ENCODE measurements at regions not wholly inside any gene's neighbourhood (a gene's known extent, or its start where the extent isn't known, plus 50 kb on each side); places are given as distances from the start of the nearest gene placed in this dataset.
"Not testable (repeated sequence)": the region's sequence is repeated elsewhere in the genome, so short reads cannot be mapped to it uniquely, and the experiment has no call there.

DNA sequence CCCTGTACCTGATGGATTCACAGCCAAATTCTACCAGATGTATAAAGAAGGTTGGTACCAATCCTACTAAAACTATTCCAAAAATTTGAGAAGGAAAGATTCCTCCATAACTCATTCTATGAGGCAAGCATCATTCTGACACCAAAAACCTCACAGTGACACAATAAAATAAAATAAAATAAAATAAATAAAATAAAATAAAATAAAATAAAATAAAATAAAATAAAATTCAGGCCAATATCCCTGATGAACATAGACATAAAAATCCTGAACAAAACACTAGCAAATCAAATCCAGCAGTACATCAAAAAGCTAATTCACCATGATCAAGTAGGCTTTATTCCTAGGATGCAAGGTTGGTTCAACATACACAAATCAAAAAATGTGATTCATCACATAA, 108.1 kb downstream of the PROX1 start:
- CTCF ChIA-PET; DNase-seq (ENCODE audit: extremely low spot score); POLR2A ChIA-PET: not testable (repeated sequence)

DNA sequence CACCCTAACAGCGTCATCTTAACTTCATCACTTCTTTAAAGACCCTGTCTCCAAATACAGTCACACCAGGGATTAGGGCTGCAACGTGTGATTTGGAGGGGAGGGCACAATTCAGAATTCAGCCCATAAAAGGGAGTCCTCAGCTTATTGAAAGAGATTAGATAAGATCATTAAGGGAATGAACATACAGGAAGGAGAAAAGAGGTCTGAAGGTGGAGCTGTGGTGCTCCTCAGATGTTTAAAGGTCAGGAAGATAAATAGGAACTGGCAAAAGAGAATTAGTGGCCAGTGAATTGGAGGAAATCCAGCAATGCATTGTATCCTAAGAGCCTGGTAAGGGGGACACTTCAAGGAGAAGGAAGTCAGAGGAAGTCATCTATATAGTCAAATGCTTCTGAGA, 113.5 kb downstream of the PROX1 start:
- CTCF ChIA-PET, result no interaction called here

DNA sequence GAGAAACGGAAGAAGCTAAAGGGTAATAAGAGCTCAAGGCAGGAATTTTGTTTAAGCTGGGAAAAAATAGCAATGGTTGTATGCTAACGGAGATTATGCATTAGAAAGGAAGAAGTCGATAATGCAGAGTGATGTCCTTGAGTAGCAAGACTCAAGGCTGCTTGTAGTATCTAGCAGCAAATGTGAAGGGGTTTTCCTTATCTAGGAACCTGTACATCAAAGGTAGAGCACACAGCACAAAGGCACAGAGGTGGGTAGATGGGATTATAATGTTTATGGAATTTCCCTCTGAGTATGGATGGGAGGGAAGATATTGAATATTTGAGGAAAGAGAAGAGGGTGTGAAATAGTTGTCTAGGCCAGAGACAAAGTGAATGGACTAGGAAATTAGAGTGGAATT, 114.1 kb downstream of the PROX1 start:
- no peak for DNase-seq (ENCODE audit: extremely low spot score)
- TF ChIP-seq CTBP1 (IDR thresholded peaks at IDR 0.05; ENCODE audit: borderline replicate concordance), result no peak
- no peak for TF ChIP-seq LEF1 (IDR thresholded peaks at IDR 0.05; ENCODE audit: borderline replicate concordance)
- no peak for TF ChIP-seq NFRKB (IDR thresholded peaks at IDR 0.05)
- TF ChIP-seq SP1 (IDR thresholded peaks at IDR 0.05), result no peak
- no peak for TF ChIP-seq ZNF384 (IDR thresholded peaks at IDR 0.05)
- no peak for TF ChIP-seq ARNT (IDR thresholded peaks at IDR 0.05)
- TF ChIP-seq BHLHE40 (IDR thresholded peaks at IDR 0.05; ENCODE audit: borderline replicate concordance), result no peak
- no peak for TF ChIP-seq L3MBTL2 (conservative IDR thresholded peaks at IDR 0.05)
- no peak for TF ChIP-seq FOXM1 (IDR thresholded peaks at IDR 0.05; ENCODE audit: borderline replicate concordance)
- no peak for TF ChIP-seq FOXA1 (IDR thresholded peaks at IDR 0.05)
- no peak for TF ChIP-seq HDGF (IDR thresholded peaks at IDR 0.05; ENCODE audit: borderline replicate concordance)
- no peak for TF ChIP-seq FOXK2 (IDR thresholded peaks at IDR 0.05)
- TF ChIP-seq SUZ12 (IDR thresholded peaks at IDR 0.05), result no peak
- no peak for TF ChIP-seq PKNOX1 (IDR thresholded peaks at IDR 0.05)
- TF ChIP-seq ELF4 (IDR thresholded peaks at IDR 0.05), result no peak
- no peak for TF ChIP-seq TARDBP (IDR thresholded peaks at IDR 0.05)
- ChIA-PET POLR2A (no interaction called here), CTCF (no interaction called here)

More for the DNA sequence above, 113.5 kb downstream of the PROX1 start:
- DNase-seq (ENCODE audit: extremely low spot score), result no peak
- POLR2A ChIA-PET, result no interaction called here
- TF ChIP-seq FOXM1 (IDR thresholded peaks at IDR 0.05; ENCODE audit: borderline replicate concordance) (no peak), ARNT (IDR thresholded peaks at IDR 0.05) (no peak), ELF4 (IDR thresholded peaks at IDR 0.05) (no peak), BHLHE40 (IDR thresholded peaks at IDR 0.05; ENCODE audit: borderline replicate concordance) (no peak), ZNF384 (IDR thresholded peaks at IDR 0.05) (no peak), NFRKB (IDR thresholded peaks at IDR 0.05) (no peak), TARDBP (IDR thresholded peaks at IDR 0.05) (no peak), PKNOX1 (IDR thresholded peaks at IDR 0.05) (no peak), LEF1 (IDR thresholded peaks at IDR 0.05; ENCODE audit: borderline replicate concordance) (no peak), SUZ12 (IDR thresholded peaks at IDR 0.05) (no peak), CTBP1 (IDR thresholded peaks at IDR 0.05; ENCODE audit: borderline replicate concordance) (no peak), HDGF (IDR thresholded peaks at IDR 0.05; ENCODE audit: borderline replicate concordance) (no peak), FOXK2 (IDR thresholded peaks at IDR 0.05) (no peak), L3MBTL2 (conservative IDR thresholded peaks at IDR 0.05) (no peak), SP1 (IDR thresholded peaks at IDR 0.05) (no peak)

DNA sequence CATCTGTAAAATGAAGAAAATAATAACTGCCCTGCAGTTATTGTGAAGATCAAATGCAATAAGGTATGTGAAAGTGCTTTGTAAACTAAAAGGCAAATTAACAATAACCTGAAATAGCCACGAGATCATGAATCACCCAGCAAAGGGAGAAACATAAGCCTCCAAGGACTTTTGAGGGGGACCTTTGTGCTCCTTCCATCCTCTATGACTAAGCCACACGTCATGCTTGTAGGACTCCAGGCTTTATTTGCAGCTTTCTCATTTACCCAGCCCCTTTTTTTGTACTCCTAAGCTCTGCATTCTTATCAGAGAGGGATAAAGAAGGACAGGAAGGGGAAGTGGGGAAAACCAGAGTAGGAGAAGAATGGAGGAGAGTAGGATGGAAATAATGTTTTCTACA, 115.1 kb downstream of the PROX1 start:
- ChIA-PET POLR2A (no interaction called here), CTCF (interaction anchor here (0.6 kb wide), 1 partner anchor 113 kb away, joined by 5 read pairs; no protein-coding TSS in a partner anchor)
- no peak for DNase-seq (ENCODE audit: extremely low spot score)
- no peak for TF ChIP-seq FOXM1 (IDR thresholded peaks at IDR 0.05; ENCODE audit: borderline replicate concordance)
- TF ChIP-seq CTBP1 (IDR thresholded peaks at IDR 0.05; ENCODE audit: borderline replicate concordance), result no peak
- no peak for TF ChIP-seq SP1 (IDR thresholded peaks at IDR 0.05)
- TF ChIP-seq L3MBTL2 (conservative IDR thresholded peaks at IDR 0.05), result no peak
- TF ChIP-seq TARDBP (IDR thresholded peaks at IDR 0.05), result no peak
- TF ChIP-seq ZNF384 (IDR thresholded peaks at IDR 0.05), result no peak
- no peak for TF ChIP-seq HDGF (IDR thresholded peaks at IDR 0.05; ENCODE audit: borderline replicate concordance)

DNA sequence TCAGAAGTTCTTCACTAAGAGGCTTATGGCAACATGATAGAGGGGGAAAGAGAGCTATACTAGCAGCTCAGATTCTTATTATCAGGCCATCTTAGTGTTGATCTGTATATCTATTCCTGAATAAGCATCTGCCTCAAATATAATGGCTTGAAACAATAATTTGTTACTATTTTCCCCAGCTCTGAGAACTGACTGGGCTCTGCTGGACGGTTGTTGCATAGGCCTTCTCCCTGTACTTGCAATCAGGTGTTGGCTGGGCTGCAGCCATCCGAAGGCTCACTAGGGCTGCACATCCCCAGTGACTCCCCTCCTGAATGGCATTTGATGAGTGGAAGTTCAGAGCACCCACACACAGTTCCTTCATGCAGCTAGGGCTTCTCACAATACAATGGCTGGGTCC, 116.0 kb downstream of the PROX1 start:
- TF ChIP-seq CTBP1 (IDR thresholded peaks at IDR 0.05; ENCODE audit: borderline replicate concordance) (no peak), HDGF (IDR thresholded peaks at IDR 0.05; ENCODE audit: borderline replicate concordance) (no peak), TARDBP (IDR thresholded peaks at IDR 0.05) (no peak), LEF1 (IDR thresholded peaks at IDR 0.05; ENCODE audit: borderline replicate concordance) (no peak), SUZ12 (IDR thresholded peaks at IDR 0.05) (no peak), ARNT (IDR thresholded peaks at IDR 0.05) (no peak), L3MBTL2 (conservative IDR thresholded peaks at IDR 0.05) (no peak), NFRKB (IDR thresholded peaks at IDR 0.05) (no peak), ELF4 (IDR thresholded peaks at IDR 0.05) (no peak), ZNF384 (IDR thresholded peaks at IDR 0.05) (no peak), BHLHE40 (IDR thresholded peaks at IDR 0.05; ENCODE audit: borderline replicate concordance) (no peak), FOXK2 (IDR thresholded peaks at IDR 0.05) (no peak)
- POLR2A ChIA-PET, result no interaction called here
- CTCF ChIA-PET, result no interaction called here
- no peak for DNase-seq (ENCODE audit: extremely low spot score)

GRCh38 chr1:214106375-214106774, 118.6 kb downstream of the PROX1 start:
- POLR2A ChIA-PET, result interaction anchor here (1.0 kb wide), 1 partner anchor 119 kb away, joined by 3 read pairs; the partner anchor contains the start of gene PROX1
- TF ChIP-seq SUZ12 (IDR thresholded peaks at IDR 0.05), result no peak
- TF ChIP-seq LEF1 (IDR thresholded peaks at IDR 0.05; ENCODE audit: borderline replicate concordance), result no peak
- no peak for TF ChIP-seq BHLHE40 (IDR thresholded peaks at IDR 0.05; ENCODE audit: borderline replicate concordance)
- no peak for TF ChIP-seq ZNF384 (IDR thresholded peaks at IDR 0.05)
- TF ChIP-seq CTBP1 (IDR thresholded peaks at IDR 0.05; ENCODE audit: borderline replicate concordance), result no peak
- TF ChIP-seq SP1 (IDR thresholded peaks at IDR 0.05), result no peak
- CTCF ChIA-PET, result no interaction called here
- peak; percentile 38 for DNase-seq (ENCODE audit: extremely low spot score)

DNA sequence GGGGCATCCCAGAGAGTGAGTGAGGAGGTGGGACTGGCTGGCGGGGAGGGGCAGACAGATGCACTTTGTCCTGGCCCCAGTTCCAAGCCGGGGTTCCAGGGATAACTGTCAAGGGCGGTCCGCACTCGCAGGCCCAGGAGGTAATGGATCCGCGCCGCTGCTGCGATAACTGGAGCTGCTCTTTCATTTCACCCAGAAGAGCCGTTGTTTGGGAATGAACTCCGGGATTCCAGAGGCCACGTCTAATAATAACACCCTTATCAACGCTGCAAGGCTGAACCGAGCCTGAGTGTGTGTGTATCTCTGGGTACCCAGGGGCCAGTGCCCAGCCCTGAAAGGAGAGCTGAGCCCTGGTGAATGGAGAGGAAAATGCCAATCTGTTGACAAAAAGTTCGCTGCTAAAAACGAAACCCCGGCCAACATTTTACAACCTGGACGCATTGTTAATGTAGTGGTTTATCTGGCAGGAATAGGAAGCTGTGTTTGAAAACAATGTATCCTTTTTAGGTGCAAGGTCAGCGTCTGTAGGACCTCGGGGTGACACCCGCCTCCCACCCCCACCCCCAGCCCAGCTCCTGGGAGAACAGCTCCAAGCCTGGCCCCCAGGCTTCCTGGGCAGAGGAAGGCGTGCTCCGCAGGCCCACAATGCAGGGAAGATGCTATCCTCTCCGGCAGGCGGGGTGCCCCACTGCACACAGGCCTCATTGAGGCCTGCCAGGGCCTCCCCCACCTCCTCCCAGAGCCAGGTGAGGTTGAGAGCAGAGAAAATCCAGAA, 119.7 kb downstream of the PROX1 start:
- ChIA-PET CTCF (interaction anchor here (0.6 to 0.7 kb wide), 2 partner anchors 107 to 224 kb away, joined by 3 to 4 read pairs; no protein-coding TSS in a partner anchor), POLR2A (no interaction called here)
- TF ChIP-seq CTBP1 (IDR thresholded peaks at IDR 0.05; ENCODE audit: borderline replicate concordance) (no peak), FOXA1 (IDR thresholded peaks at IDR 0.05) (no peak), NFRKB (IDR thresholded peaks at IDR 0.05) (no peak), BHLHE40 (IDR thresholded peaks at IDR 0.05; ENCODE audit: borderline replicate concordance) (no peak), PKNOX1 (IDR thresholded peaks at IDR 0.05) (no peak), ARNT (IDR thresholded peaks at IDR 0.05) (no peak), SUZ12 (IDR thresholded peaks at IDR 0.05) (no peak), HDGF (IDR thresholded peaks at IDR 0.05; ENCODE audit: borderline replicate concordance) (no peak), FOXK2 (IDR thresholded peaks at IDR 0.05) (no peak), SP1 (IDR thresholded peaks at IDR 0.05) (no peak), LEF1 (IDR thresholded peaks at IDR 0.05; ENCODE audit: borderline replicate concordance) (no peak), TARDBP (IDR thresholded peaks at IDR 0.05) (no peak), ZNF384 (IDR thresholded peaks at IDR 0.05) (no peak), ELF4 (IDR thresholded peaks at IDR 0.05) (no peak), FOXM1 (IDR thresholded peaks at IDR 0.05; ENCODE audit: borderline replicate concordance) (no peak), L3MBTL2 (conservative IDR thresholded peaks at IDR 0.05) (no peak)
- no peak for DNase-seq (ENCODE audit: extremely low spot score)
